Mesenchymal stem cell (in vitro differentiated cells and primary cell): ENCODE measurements at regions not wholly inside any gene's neighbourhood (a gene's known extent, or its start where the extent isn't known, plus 50 kb on each side); places are given as distances from the start of the nearest gene placed in this dataset.
A peak's percentile ranks its signal among the peaks of the same experiment; 100 is the strongest.

Experiments used
- DNase-seq: peaks from one replicate; pipeline ENCODE4 v3.0.0-alpha.2; 2013
- H2AFZ ChIP-seq: one replicate; pipeline ENCODE4 v1.6.1; 2013; ENCODE audit warnings: low read depth, mild to moderate bottlenecking, control low read depth, inconsistent platforms, low read length, moderate library complexity
- H2AK5ac ChIP-seq: 2 replicates; pipeline ENCODE4 v1.6.1; 2013; ENCODE audit warnings: low read length, moderate library complexity, mild to moderate bottlenecking, inconsistent platforms; ENCODE audit not compliant: severe bottlenecking
- H2BK120ac ChIP-seq: one replicate; pipeline ENCODE4 v1.6.1; 2013; ENCODE audit warnings: low read depth, mild to moderate bottlenecking, inconsistent platforms, low read length, moderate library complexity
- H2BK12ac ChIP-seq, 2 experiments: one replicate each; pipeline ENCODE4 v1.6.1; 2013; ENCODE audit warnings: inconsistent platforms in 2 of 2, low read length in 2 of 2, mild to moderate bottlenecking in 2 of 2, moderate library complexity in 2 of 2, control low read depth in 1 of 2
- H2BK15ac ChIP-seq: one replicate; pipeline ENCODE4 v1.6.1; 2013; ENCODE audit warnings: mild to moderate bottlenecking, low read depth, inconsistent platforms; ENCODE audit not compliant: poor library complexity, severe bottlenecking
- H2BK5ac ChIP-seq: 2 replicates; pipeline ENCODE4 v1.6.1; 2013; ENCODE audit warnings: low read depth, mild to moderate bottlenecking, low read length, control low read depth, inconsistent platforms; ENCODE audit not compliant: poor library complexity, severe bottlenecking
- H3K14ac ChIP-seq, 2 experiments: one replicate each; pipeline ENCODE4 v1.6.1; 2013; ENCODE audit warnings: inconsistent platforms in 2 of 2, low read length in 2 of 2, control low read depth in 1 of 2, mild to moderate bottlenecking in 1 of 2, moderate library complexity in 1 of 2
- H3K18ac ChIP-seq, 2 experiments: one replicate each; pipeline ENCODE4 v1.6.1; 2013; ENCODE audit warnings: inconsistent platforms in 2 of 2, low read length in 2 of 2, control low read depth in 1 of 2, low read depth in 1 of 2, mild to moderate bottlenecking in 1 of 2
- H3K23ac ChIP-seq, 2 experiments: one replicate each; pipeline ENCODE4 v1.6.1; 2013; ENCODE audit warnings: inconsistent platforms in 2 of 2, low read length in 2 of 2, mild to moderate bottlenecking in 2 of 2, moderate library complexity in 2 of 2, control low read depth in 1 of 2
- H3K27ac ChIP-seq: 2 replicates; pipeline ENCODE4 v1.5.1; 2013; ENCODE audit warnings: mild to moderate bottlenecking, moderate library complexity, low read length, control low read depth, inconsistent platforms; ENCODE audit not compliant: poor library complexity, severe bottlenecking
- H3K27me3 ChIP-seq, 2 experiments: 2 replicates each; pipeline versions ENCODE4 v1.6.1 to v1.7.0; 2013; ENCODE audit warnings: low read length in 2 of 2, mild to moderate bottlenecking in 2 of 2, moderate library complexity in 2 of 2, control low read depth in 1 of 2, inconsistent platforms in 1 of 2; ENCODE audit not compliant: control insufficient read depth in 1 of 2, insufficient read depth in 1 of 2
- H3K36me3 ChIP-seq, 2 experiments: 2 replicates each; pipeline versions ENCODE4 v1.6.1 to v1.7.0; 2013; ENCODE audit warnings: low read length in 2 of 2, control low read depth in 1 of 2, inconsistent platforms in 1 of 2, low read depth in 1 of 2, mild to moderate bottlenecking in 1 of 2; ENCODE audit not compliant: insufficient read depth in 2 of 2, control insufficient read depth in 1 of 2
- H3K4ac ChIP-seq, 2 experiments: one replicate each; pipeline ENCODE4 v1.6.1; 2013; ENCODE audit warnings: inconsistent platforms in 2 of 2, low read length in 2 of 2, mild to moderate bottlenecking in 2 of 2, moderate library complexity in 2 of 2, control low read depth in 1 of 2, low read depth in 1 of 2
- H3K4me1 ChIP-seq: 2 replicates; pipeline ENCODE4 v1.6.1; 2013; ENCODE audit warnings: low read depth, low read length, control low read depth; ENCODE audit not compliant: control insufficient read depth, insufficient read depth
- H3K4me2 ChIP-seq: 2 replicates; pipeline ENCODE4 v1.6.1; 2013; ENCODE audit warnings: low read length, mild to moderate bottlenecking, inconsistent platforms; ENCODE audit not compliant: poor library complexity, severe bottlenecking
- H3K4me3 ChIP-seq, 2 experiments: 2 replicates each; pipeline versions ENCODE4 v1.5.1 to v1.7.0; 2013; ENCODE audit warnings: low read length in 2 of 2, mild to moderate bottlenecking in 2 of 2, control low read depth in 1 of 2, low read depth in 1 of 2; ENCODE audit not compliant: insufficient read depth in 1 of 2
- H3K79me1 ChIP-seq: replicated peaks from 2 replicates; pipeline ENCODE4 v1.6.1; 2013; ENCODE audit warnings: mild to moderate bottlenecking, control low read depth, low read length, inconsistent platforms; ENCODE audit not compliant: poor library complexity, severe bottlenecking
- H3K9ac ChIP-seq: 2 replicates; pipeline ENCODE4 v1.7.0; 2013; ENCODE audit warnings: mild to moderate bottlenecking, low read length, moderate library complexity
- H3K9me3 ChIP-seq: 2 replicates; pipeline ENCODE4 v1.7.0; 2013; ENCODE audit warnings: mild to moderate bottlenecking, low read length; ENCODE audit not compliant: control insufficient read depth
- H4K8ac ChIP-seq: one replicate; pipeline ENCODE4 v1.6.1; 2013; ENCODE audit warnings: inconsistent platforms, mild to moderate bottlenecking, low read length, moderate library complexity
- H4K91ac ChIP-seq: one replicate; pipeline ENCODE4 v1.6.1; 2013; ENCODE audit warnings: mild to moderate bottlenecking, low read length, inconsistent platforms
- WGBS: methylation state at CpG from one replicate; pipeline ENCODE4 v1.1.7; 2013; ENCODE audit warnings: mixed read lengths; 5-methylcytosine and 5-hydroxymethylcytosine counted together

GRCh38 chr11:106159836-106160235 is 82.4 kb downstream of the AASDHPPT start:
- H2AK5ac ChIP-seq: no peak overlapping the region
- H3K23ac ChIP-seq: no peak overlapping the region
- H3K4me2 ChIP-seq: no peak overlapping the region
- no peak overlapping the region for H4K8ac ChIP-seq
- H3K27me3 ChIP-seq: no peaks in the 10 kb centered on the region
- H3K4ac ChIP-seq: no peak overlapping the region
- H2BK12ac ChIP-seq: no peak overlapping the region
- no peak overlapping the region for H3K4me3 ChIP-seq
- H3K9me3 ChIP-seq: peaks cover 4% of the 10 kb centered on the region
- H3K18ac ChIP-seq: no peak overlapping the region
- H3K9ac ChIP-seq: no peak overlapping the region
- H3K79me1 ChIP-seq: no peaks in the 10 kb centered on the region
- DNase-seq: no peak
- no peak overlapping the region for H3K14ac ChIP-seq
- no peak overlapping the region for H2BK5ac ChIP-seq
- no peak overlapping the region for H4K91ac ChIP-seq
- H3K4me1 ChIP-seq: no peaks in the 10 kb centered on the region
- no peak overlapping the region for H2AFZ ChIP-seq
- no peak overlapping the region for H3K27ac ChIP-seq
- no peak overlapping the region for H2BK15ac ChIP-seq
- H2BK120ac ChIP-seq: no peak overlapping the region
- no peaks in the 10 kb centered on the region for H3K36me3 ChIP-seq

- Histone ChIP-seq H3K27ac (no peak overlapping the region), H3K9me3 (peaks cover 8% of the 10 kb centered on the region)
Observed at GRCh38 chr11:106160494-106160893, 83.0 kb downstream of the AASDHPPT start.

GRCh38 chr11:106161775-106162634 is 84.5 kb downstream of the AASDHPPT start:
- no peak overlapping the region for H3K4ac ChIP-seq
- H3K4me1 ChIP-seq: no peaks in the 10 kb centered on the region
- peak overlapping the region; percentile 52 for H3K27ac ChIP-seq
- H2BK12ac ChIP-seq: no peak overlapping the region
- no peak overlapping the region for H4K91ac ChIP-seq
- H4K8ac ChIP-seq: no peak overlapping the region
- no peak for DNase-seq
- H3K27me3 ChIP-seq: no peaks in the 10 kb centered on the region
- H3K4me2 ChIP-seq: no peak overlapping the region
- no peak overlapping the region for H3K23ac ChIP-seq
- H3K14ac ChIP-seq: no peak overlapping the region
- H2BK120ac ChIP-seq: no peak overlapping the region
- peaks cover 19% of the 10 kb centered on the region for H3K9me3 ChIP-seq
- H2AK5ac ChIP-seq: no peak overlapping the region
- H2BK15ac ChIP-seq: no peak overlapping the region
- no peak overlapping the region for H3K4me3 ChIP-seq
- no peak overlapping the region for H2AFZ ChIP-seq
- no peaks in the 10 kb centered on the region for H3K36me3 ChIP-seq
- no peak overlapping the region for H3K9ac ChIP-seq
- H2BK5ac ChIP-seq: no peak overlapping the region
- no peaks in the 10 kb centered on the region for H3K79me1 ChIP-seq
- WGBS: 90% methylated on average over 2 of the region's 3 CpGs
- H3K18ac ChIP-seq: no peak overlapping the region

More at GRCh38 chr11:106160494-106160893, 83.0 kb downstream of the AASDHPPT start:
- Histone ChIP-seq H2BK5ac (no peak overlapping the region), H3K27me3 (no peaks in the 10 kb centered on the region), H2BK12ac (no peak overlapping the region), H3K9ac (no peak overlapping the region), H3K23ac (no peak overlapping the region), H3K14ac (peak overlapping the region in 1 of 2 experiments; percentile 15), H2BK15ac (no peak overlapping the region), H3K79me1 (no peaks in the 10 kb centered on the region), H3K4me2 (no peak overlapping the region), H3K4me1 (no peaks in the 10 kb centered on the region), H3K4ac (no peak overlapping the region), H4K8ac (no peak overlapping the region), H3K36me3 (no peaks in the 10 kb centered on the region), H2AFZ (no peak overlapping the region), H2BK120ac (no peak overlapping the region), H3K4me3 (peak overlapping the region in 1 of 2 experiments; percentile 54), H4K91ac (no peak overlapping the region), H2AK5ac (no peak overlapping the region), H3K18ac (no peak overlapping the region)
- no peak for DNase-seq
- WGBS: 90% methylated on average over 4 of the region's 7 CpGs

- Histone ChIP-seq H3K18ac (no peak overlapping the region), H3K36me3 (no peaks in the 10 kb centered on the region), H3K79me1 (no peaks in the 10 kb centered on the region), H3K27me3 (no peaks in the 10 kb centered on the region), H2BK5ac (no peak overlapping the region), H4K91ac (no peak overlapping the region), H3K4ac (no peak overlapping the region), H3K27ac (no peak overlapping the region), H4K8ac (no peak overlapping the region), H3K14ac (no peak overlapping the region), H3K9me3 (peaks cover 27% of the 10 kb centered on the region), H2AFZ (no peak overlapping the region), H3K23ac (no peak overlapping the region), H3K9ac (no peak overlapping the region), H2BK15ac (no peak overlapping the region), H3K4me2 (no peak overlapping the region), H2BK120ac (no peak overlapping the region), H3K4me1 (no peaks in the 10 kb centered on the region), H2AK5ac (no peak overlapping the region), H2BK12ac (no peak overlapping the region), H3K4me3 (no peak overlapping the region)
- DNase-seq: no peak
Observed at GRCh38 chr11:106167085-106167484, 89.6 kb downstream of the AASDHPPT start.
